ENCODE measurements at regions not wholly inside any gene's neighbourhood (a gene's known extent, or its start where the extent isn't known, plus 50 kb on each side); places are given as distances from the start of the nearest gene placed in this dataset.

DNA sequence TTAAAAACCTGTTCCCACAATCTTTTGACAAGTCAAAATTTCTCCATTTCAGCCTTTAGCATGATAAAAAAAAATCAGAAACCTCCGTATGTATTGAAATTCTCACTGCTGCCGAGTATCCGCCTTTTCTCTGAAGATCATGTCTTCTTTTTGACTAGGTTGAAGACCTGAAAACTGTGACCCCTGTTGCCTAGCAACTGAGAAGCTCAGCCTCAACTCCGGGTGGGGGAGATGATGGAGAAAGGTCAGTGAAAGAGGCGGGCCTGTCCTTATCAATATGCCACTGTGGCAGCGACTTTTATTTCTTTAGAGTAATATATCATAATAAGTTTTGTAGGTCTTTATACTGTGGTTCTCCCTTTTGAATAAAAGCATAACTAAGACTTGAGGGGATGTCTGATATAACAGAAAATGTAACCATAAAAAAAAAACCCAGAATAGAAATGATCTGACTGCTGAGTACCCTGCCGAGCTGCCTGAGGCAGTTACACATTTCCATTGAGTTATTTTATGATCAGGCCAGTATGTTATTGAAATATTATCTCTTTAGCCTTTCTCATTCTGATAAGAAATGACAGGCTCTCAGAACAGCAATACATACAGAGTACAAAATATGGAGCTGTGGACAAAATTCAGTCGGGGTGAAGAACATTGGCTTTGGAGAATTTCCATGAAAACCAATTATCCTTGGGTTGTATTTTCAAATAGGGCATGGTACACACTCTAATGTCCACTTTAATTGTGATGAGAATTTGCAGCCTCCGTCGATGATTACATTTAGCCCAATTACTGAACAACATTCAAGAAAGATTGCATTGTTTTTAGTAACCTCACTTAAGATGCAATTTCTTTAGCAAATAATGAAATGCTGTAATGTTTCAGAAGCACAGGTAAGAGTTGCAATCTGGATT is 136.7 kb upstream of the EEF1E1 start:
- TF ChIP-seq, protein P1, sequence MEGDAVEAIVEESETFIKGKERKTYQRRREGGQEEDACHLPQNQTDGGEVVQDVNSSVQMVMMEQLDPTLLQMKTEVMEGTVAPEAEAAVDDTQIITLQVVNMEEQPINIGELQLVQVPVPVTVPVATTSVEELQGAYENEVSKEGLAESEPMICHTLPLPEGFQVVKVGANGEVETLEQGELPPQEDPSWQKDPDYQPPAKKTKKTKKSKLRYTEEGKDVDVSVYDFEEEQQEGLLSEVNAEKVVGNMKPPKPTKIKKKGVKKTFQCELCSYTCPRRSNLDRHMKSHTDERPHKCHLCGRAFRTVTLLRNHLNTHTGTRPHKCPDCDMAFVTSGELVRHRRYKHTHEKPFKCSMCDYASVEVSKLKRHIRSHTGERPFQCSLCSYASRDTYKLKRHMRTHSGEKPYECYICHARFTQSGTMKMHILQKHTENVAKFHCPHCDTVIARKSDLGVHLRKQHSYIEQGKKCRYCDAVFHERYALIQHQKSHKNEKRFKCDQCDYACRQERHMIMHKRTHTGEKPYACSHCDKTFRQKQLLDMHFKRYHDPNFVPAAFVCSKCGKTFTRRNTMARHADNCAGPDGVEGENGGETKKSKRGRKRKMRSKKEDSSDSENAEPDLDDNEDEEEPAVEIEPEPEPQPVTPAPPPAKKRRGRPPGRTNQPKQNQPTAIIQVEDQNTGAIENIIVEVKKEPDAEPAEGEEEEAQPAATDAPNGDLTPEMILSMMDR (IDR thresholded peaks at IDR 0.05) = no peak
- no peak for TF ChIP-seq POLR2AphosphoS5 (IDR thresholded peaks at IDR 0.05)
